ENCODE measurements at regions not wholly inside any gene's neighbourhood (a gene's known extent, or its start where the extent isn't known, plus 50 kb on each side); places are given as distances from the start of the nearest gene placed in this dataset.

GRCh38 chr12:32036477-32037263, 70.0 kb upstream of the BICD1 start:
- Mint-ChIP-seq H3K4me1 (ENCODE audit: unreplicated experiment) (peaks cover 21% of the 10 kb centered on the region), H3K27ac (ENCODE audit: unreplicated experiment) (no peak overlapping the region), H3K27me3 (ENCODE audit: unreplicated experiment) (no peaks in the 10 kb centered on the region), H3K36me3 (ENCODE audit: low read depth, unreplicated experiment) (peaks cover 4% of the 10 kb centered on the region), H3K9me3 (ENCODE audit: unreplicated experiment) (no peaks in the 10 kb centered on the region), H3K4me3 (ENCODE audit: unreplicated experiment) (no peak overlapping the region)
- DNase-seq (ENCODE audit: low spot score) = no peak
- no peak for TF ChIP-seq CTCF (IDR thresholded peaks at IDR 0.05; ENCODE audit: unreplicated experiment)

GRCh38 chr12:32039347-32039746, 67.3 kb upstream of the BICD1 start:
- H3K27me3 Mint-ChIP-seq (ENCODE audit: unreplicated experiment) = peaks cover 3% of the 10 kb centered on the region
- H3K4me3 Mint-ChIP-seq (ENCODE audit: unreplicated experiment) = no peak overlapping the region
- H3K27ac Mint-ChIP-seq (ENCODE audit: unreplicated experiment) = no peak overlapping the region
- TF ChIP-seq CTCF (IDR thresholded peaks at IDR 0.05; ENCODE audit: unreplicated experiment) = no peak
- H3K4me1 Mint-ChIP-seq (ENCODE audit: unreplicated experiment) = peaks cover 3% of the 10 kb centered on the region
- peaks cover 10% of the 10 kb centered on the region for H3K9me3 Mint-ChIP-seq (ENCODE audit: unreplicated experiment)
- DNase-seq (ENCODE audit: low spot score) = no peak
- H3K36me3 Mint-ChIP-seq (ENCODE audit: low read depth, unreplicated experiment) = peaks cover 15% of the 10 kb centered on the region

GRCh38 chr12:32039917-32040575, 66.6 kb upstream of the BICD1 start:
- Mint-ChIP-seq H3K4me3 (ENCODE audit: unreplicated experiment) (no peak overlapping the region), H3K36me3 (ENCODE audit: low read depth, unreplicated experiment) (peaks cover 20% of the 10 kb centered on the region), H3K27ac (ENCODE audit: unreplicated experiment) (no peak overlapping the region)

GRCh38 chr12:32043928-32044549, 62.6 kb upstream of the BICD1 start:
- Mint-ChIP-seq H3K36me3 (ENCODE audit: low read depth, unreplicated experiment) (peaks cover 26% of the 10 kb centered on the region), H3K4me3 (ENCODE audit: unreplicated experiment) (peak overlapping the region; percentile 16), H3K27me3 (ENCODE audit: unreplicated experiment) (peaks cover 3% of the 10 kb centered on the region), H3K27ac (ENCODE audit: unreplicated experiment) (peak overlapping the region; percentile 44), H3K9me3 (ENCODE audit: unreplicated experiment) (peaks cover 12% of the 10 kb centered on the region), H3K4me1 (ENCODE audit: unreplicated experiment) (peaks cover 3% of the 10 kb centered on the region)
- no peak for TF ChIP-seq CTCF (IDR thresholded peaks at IDR 0.05; ENCODE audit: unreplicated experiment)
- DNase-seq (ENCODE audit: low spot score) = no peak

More at GRCh38 chr12:32039917-32040575, 66.6 kb upstream of the BICD1 start:
- peaks cover 3% of the 10 kb centered on the region for H3K27me3 Mint-ChIP-seq (ENCODE audit: unreplicated experiment)
- no peak for TF ChIP-seq CTCF (IDR thresholded peaks at IDR 0.05; ENCODE audit: unreplicated experiment)
- peaks cover 3% of the 10 kb centered on the region for H3K4me1 Mint-ChIP-seq (ENCODE audit: unreplicated experiment)
- DNase-seq (ENCODE audit: low spot score) = no peak
- peaks cover 12% of the 10 kb centered on the region for H3K9me3 Mint-ChIP-seq (ENCODE audit: unreplicated experiment)

Data from endothelial cell (in vitro differentiated cells).